Activated T-helper 17 cell treated with anti-CD3 and anti-CD28 coated beads, Interleukin-2, amount 50 U/mL, for 72 hours (primary cell): ENCODE measurements at regions not wholly inside any gene's neighbourhood (a gene's known extent, or its start where the extent isn't known, plus 50 kb on each side); places are given as distances from the start of the nearest gene placed in this dataset.
"Not testable (repeated sequence)": the region's sequence is repeated elsewhere in the genome, so short reads cannot be mapped to it uniquely, and the experiment has no call there.

Experiments used
- ATAC-seq: fragments of 150-1000 bp; cut with Tn5 transposase; replicated peaks from 2 replicates; pipeline ENCODE4 v1.10.0; 2021; ENCODE audit warnings: mild to moderate bottlenecking, moderate library complexity
- H3K27ac Mint-ChIP-seq: one replicate; pipeline ENCODE4 v1.8.0; 2022; ENCODE audit warnings: mixed read lengths
- H3K27me3 Mint-ChIP-seq: one replicate; pipeline ENCODE4 v1.8.0; 2022; ENCODE audit warnings: mixed read lengths
- H3K36me3 Mint-ChIP-seq: one replicate; pipeline ENCODE4 v1.8.0; 2022; ENCODE audit warnings: low read depth, mild to moderate bottlenecking, mixed read lengths
- H3K4me1 Mint-ChIP-seq: one replicate; pipeline ENCODE4 v1.8.0; 2022; ENCODE audit warnings: mixed read lengths
- H3K4me3 Mint-ChIP-seq: one replicate; pipeline ENCODE4 v1.8.0; 2022; ENCODE audit warnings: mild to moderate bottlenecking, mixed read lengths
- H3K9me3 Mint-ChIP-seq: one replicate; pipeline ENCODE4 v1.8.0; 2022; ENCODE audit warnings: mixed read lengths

DNA sequence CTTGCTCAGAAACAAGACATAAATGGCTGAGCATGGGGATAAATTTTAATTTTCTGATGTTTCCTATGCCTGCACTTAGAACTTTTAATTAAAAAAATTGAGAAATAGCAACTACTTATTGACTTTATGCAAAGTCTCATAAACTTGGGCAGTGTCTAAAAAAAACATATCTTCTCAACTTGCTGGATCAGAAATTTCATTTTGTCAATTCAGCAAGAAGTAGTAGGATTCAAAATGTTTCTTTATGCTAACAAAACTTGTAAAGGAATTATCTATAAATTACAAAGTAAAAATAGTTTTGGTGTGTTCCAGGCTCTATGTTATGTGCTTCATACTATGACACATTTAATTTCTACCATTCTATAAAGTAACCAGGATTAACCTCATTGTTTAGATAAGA lies 562.2 kb upstream of the IMPG1 start:
- ATAC-seq = no peak
- H3K9me3 Mint-ChIP-seq = no peaks in the 10 kb centered on the region

DNA sequence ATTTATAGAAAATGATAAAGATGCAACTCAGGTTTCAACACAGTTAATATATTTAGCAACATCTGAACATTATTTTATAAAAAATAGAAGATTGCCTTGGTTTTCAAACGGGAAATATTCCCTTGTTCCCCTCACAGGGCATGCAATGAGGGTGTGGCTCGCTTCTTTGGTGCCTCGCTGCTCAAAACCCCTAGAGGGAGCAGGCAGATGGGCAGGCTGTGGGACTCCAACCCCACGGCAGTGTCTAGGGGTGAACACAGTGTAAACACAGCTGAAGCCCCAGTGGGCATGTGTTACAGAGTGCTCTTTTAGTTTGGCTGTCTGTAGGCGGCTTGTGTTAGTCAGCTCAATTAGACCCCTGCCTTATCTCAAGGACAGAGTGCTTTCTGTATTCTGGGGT lies 560.8 kb upstream of the IMPG1 start:
- Mint-ChIP-seq H3K4me1 (no peaks in the 10 kb centered on the region), H3K4me3 (no peak overlapping the region), H3K9me3 (no peaks in the 10 kb centered on the region), H3K36me3 (no peaks in the 10 kb centered on the region), H3K27me3 (no peaks in the 10 kb centered on the region), H3K27ac (no peak overlapping the region)
- ATAC-seq = no peak

More for the DNA sequence above, 562.2 kb upstream of the IMPG1 start:
- Mint-ChIP-seq H3K4me1 (no peaks in the 10 kb centered on the region), H3K27me3 (no peaks in the 10 kb centered on the region), H3K4me3 (no peak overlapping the region), H3K36me3 (no peaks in the 10 kb centered on the region), H3K27ac (no peak overlapping the region)

DNA sequence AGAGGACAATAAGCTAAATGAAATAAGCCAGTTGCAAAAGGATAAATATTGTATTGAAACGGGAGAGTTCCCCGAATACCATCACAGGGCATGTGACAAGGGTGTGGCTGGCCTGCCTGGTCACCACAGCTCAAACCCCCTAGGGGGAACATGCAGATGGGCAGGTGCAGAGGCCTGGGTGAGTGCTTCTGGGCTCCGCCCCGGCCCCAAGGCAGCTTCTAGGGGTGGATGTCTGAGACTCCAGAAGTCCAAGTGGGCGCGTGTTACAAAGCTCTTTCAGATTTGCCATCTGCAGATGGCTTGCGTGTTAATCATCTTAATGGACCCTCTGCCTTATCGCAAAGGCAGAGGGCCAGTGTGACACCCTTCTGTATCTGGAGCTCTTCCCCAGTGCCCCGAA lies 559.2 kb upstream of the IMPG1 start:
- Mint-ChIP-seq H3K36me3 (no peaks in the 10 kb centered on the region), H3K9me3 (peaks cover 7% of the 10 kb centered on the region), H3K4me1 (no peaks in the 10 kb centered on the region), H3K27ac (no peak overlapping the region), H3K4me3 (no peak overlapping the region), H3K27me3 (no peaks in the 10 kb centered on the region)
- no peak for ATAC-seq

DNA sequence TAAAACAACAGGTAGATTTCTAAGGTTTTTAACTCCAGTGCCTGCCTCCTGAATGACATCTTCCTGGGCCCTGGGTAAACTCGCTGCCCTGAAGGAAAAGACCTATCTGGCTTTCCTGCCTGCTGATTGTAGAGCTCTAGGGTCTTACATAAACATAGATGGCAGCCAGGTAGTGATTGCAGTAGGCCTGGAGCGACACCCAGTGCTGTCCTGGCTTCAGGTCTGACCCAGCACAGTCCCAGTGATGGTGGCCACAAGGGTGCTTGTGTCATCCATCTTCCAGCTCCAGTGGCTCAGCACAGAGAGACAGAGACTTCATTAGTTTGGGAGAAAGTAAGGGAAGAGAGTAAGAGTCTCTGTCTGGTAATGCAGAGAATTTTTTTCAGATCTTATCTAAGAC lies 542.9 kb upstream of the IMPG1 start:
- no peaks in the 10 kb centered on the region for H3K4me1 Mint-ChIP-seq
- H3K9me3 Mint-ChIP-seq = peaks cover 4% of the 10 kb centered on the region
- ATAC-seq = no peak
- no peak overlapping the region for H3K27ac Mint-ChIP-seq
- H3K36me3 Mint-ChIP-seq = no peaks in the 10 kb centered on the region
- no peaks in the 10 kb centered on the region for H3K27me3 Mint-ChIP-seq
- no peak overlapping the region for H3K4me3 Mint-ChIP-seq

DNA sequence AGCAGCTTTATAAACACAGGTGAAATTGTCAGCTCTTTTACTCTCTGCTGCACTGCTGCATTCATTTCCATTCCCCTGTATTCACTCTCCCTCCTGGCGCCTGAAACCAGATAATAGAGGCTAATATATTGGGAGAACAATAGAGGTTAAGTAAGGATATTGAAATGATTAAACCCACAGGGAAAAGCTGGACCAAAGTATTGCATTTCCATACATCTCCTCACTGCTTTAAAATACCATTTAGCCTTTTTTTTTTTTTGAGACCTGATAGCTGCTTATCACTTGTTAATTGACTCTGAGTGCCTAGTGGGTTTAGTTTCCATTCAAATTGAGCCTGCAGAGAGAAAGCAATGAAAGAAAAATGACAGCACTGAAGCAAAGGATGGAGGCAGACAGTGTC lies 540.5 kb upstream of the IMPG1 start:
- Mint-ChIP-seq H3K4me3 (no peak overlapping the region), H3K4me1 (no peaks in the 10 kb centered on the region), H3K36me3 (no peaks in the 10 kb centered on the region), H3K27ac (no peak overlapping the region), H3K27me3 (no peaks in the 10 kb centered on the region), H3K9me3 (peaks cover 4% of the 10 kb centered on the region)
- ATAC-seq = no peak

DNA sequence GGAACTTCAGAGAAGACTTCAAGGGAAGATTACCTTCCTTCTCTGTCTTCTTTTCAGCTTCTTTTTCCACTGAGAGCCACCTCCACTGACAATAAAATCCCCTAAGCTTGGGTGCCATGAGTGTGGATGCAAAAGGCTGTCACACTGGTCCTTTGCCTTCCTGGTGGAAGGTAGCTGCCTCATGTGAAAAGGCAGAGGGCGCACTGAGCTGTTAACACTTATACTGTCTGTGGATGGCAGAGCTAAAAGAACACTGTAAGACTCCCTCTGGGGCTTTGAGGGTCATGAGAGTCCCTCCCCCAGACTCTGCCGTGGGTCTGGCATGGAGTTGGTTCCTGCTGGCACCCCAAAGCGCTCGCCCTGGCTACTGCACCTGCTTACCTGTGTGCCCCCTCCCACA lies 536.7 kb upstream of the IMPG1 start:
- Mint-ChIP-seq H3K36me3 (no peaks in the 10 kb centered on the region), H3K27ac (no peak overlapping the region), H3K4me1 (no peaks in the 10 kb centered on the region), H3K27me3 (no peaks in the 10 kb centered on the region), H3K9me3 (peaks cover 6% of the 10 kb centered on the region), H3K4me3 (no peak overlapping the region)
- no peak for ATAC-seq

DNA sequence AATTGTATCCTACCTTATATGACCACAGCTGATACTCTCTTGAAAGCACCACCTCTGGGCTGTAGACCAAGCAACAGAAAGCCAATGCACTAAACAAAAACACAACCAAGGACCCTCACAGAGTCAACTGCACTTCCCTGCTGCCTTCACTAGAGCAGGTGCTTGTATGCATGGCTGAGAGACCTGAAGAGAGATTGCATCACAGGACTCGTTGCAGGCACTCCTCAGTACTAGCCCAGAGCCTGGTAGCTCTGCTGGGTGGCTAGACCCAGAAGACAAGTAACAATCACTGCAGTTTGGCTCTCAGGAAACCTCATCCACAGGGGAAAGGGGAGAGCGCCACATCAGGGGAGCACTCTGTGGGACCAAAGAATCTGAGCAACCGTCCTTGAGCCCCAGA lies 521.6 kb upstream of the IMPG1 start:
- Mint-ChIP-seq H3K9me3 (peaks cover 21% of the 10 kb centered on the region), H3K4me3 (no peak overlapping the region), H3K36me3 (no peaks in the 10 kb centered on the region), H3K27ac (no peak overlapping the region), H3K27me3 (no peaks in the 10 kb centered on the region), H3K4me1 (no peaks in the 10 kb centered on the region)
- no peak for ATAC-seq

DNA sequence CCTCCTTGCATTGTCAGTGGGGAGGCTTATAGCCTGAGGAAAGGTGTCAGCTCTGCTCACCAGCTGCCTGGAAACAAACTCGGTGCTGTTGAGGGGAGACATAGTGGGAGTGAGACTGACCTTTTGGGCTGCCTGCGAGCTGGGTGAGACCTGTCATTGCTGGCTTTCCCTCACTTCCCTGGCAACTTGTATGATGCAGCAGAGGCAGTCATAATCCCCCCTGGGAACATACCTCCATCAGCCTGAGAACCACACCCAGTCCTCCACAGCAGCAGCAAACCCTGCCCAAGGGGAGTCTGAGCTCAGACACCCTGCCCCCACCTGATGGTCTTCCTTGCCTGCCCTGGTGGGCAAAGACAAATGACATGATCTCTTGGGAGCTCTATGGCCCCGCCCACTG lies 521.2 kb upstream of the IMPG1 start:
- Mint-ChIP-seq H3K27ac (no peak overlapping the region), H3K4me3 (no peak overlapping the region), H3K36me3 (no peaks in the 10 kb centered on the region), H3K4me1 (no peaks in the 10 kb centered on the region), H3K9me3 (peaks cover 16% of the 10 kb centered on the region), H3K27me3 (no peaks in the 10 kb centered on the region)
- no peak for ATAC-seq

DNA sequence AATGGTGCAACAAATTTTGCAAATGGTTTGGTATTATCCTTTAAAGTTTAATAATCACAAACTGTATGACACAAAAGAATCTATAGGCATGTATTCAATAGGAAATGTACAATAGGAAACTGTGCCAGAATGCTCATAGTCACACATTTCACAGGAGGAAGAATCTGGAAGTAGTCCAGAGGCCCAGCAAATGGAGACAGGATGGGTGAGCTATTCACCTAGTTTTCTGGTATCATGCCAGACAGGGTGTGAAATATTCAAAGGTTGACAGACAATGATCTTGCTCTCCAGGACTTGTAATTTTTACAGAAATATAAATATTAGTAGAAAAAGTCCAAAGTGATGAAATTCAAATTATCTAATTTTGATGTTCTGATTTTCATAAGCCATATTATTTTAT lies 520.1 kb upstream of the IMPG1 start:
- Mint-ChIP-seq H3K36me3 (no peaks in the 10 kb centered on the region), H3K27ac (no peak overlapping the region), H3K4me1 (no peaks in the 10 kb centered on the region), H3K9me3 (peaks cover 15% of the 10 kb centered on the region), H3K27me3 (no peaks in the 10 kb centered on the region), H3K4me3 (no peak overlapping the region)
- ATAC-seq = no peak

DNA sequence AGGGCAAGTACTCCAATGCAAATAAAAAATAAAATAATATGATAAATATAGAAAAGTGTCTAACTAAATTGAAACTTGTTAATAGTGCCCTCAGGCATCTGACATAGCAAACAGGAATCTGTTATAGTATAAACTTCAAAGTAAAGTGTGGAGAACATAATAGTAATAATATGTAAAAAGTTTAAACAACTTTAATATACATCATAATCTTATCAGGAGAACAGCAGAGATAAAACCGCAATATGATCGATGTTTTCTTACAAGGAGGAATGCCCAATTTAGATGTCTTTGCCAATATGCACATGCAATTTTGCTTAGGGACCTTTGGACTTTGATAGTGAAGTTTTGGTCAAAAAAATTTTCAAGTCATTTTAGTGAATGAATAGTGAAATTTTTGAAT lies 514.8 kb upstream of the IMPG1 start:
- H3K4me3 Mint-ChIP-seq = no peak overlapping the region

DNA sequence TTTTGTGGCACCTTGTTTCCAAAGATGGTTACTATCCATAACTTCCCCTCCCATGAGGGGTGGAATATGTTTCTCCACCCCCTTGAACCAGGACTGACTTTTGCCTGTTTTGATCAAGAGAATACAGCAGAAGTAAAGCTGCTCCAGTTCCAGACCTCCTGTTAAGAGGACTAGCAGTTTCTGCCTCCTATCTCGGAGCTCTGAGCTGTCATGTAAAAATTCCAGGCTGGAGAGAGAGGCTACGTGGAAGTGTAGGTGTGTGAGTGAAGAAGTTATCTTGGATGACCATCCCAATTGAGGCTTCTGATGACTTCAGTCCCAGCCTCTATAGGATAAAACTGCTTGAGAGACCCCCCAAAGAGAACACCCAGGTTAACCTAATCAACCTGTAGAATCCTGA lies 511.7 kb upstream of the IMPG1 start:
- H3K4me3 Mint-ChIP-seq = no peak overlapping the region
- H3K27me3 Mint-ChIP-seq = no peaks in the 10 kb centered on the region
- H3K36me3 Mint-ChIP-seq = no peaks in the 10 kb centered on the region

More for the DNA sequence above, 514.8 kb upstream of the IMPG1 start:
- no peaks in the 10 kb centered on the region for H3K4me1 Mint-ChIP-seq
- no peak for ATAC-seq
- H3K27me3 Mint-ChIP-seq = no peaks in the 10 kb centered on the region
- H3K36me3 Mint-ChIP-seq = no peaks in the 10 kb centered on the region
- no peak overlapping the region for H3K27ac Mint-ChIP-seq
- peaks cover 4% of the 10 kb centered on the region for H3K9me3 Mint-ChIP-seq

DNA sequence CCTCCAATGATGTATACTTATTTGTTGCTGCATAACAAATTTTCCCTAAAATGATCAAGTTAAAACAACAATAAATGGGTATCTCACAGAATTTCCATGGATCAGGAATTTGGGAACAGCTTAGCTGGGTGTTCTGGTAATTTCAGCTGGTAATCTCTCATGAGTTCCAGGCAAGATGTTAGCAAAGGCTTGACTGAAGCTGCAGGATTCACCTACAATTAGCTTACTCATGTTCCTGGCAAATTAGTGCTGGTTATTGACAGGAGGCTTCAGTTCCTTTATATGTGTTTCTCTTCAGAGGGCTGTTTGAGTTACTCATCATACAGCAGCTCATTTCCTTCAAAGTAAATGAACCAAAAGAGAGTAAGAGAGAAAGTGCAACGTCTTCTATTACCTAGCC lies 506.3 kb upstream of the IMPG1 start:
- no peaks in the 10 kb centered on the region for H3K4me1 Mint-ChIP-seq
- H3K9me3 Mint-ChIP-seq = peaks cover 13% of the 10 kb centered on the region
- no peak overlapping the region for H3K4me3 Mint-ChIP-seq
- no peak overlapping the region for H3K27ac Mint-ChIP-seq
- H3K27me3 Mint-ChIP-seq = no peaks in the 10 kb centered on the region
- H3K36me3 Mint-ChIP-seq = no peaks in the 10 kb centered on the region
- ATAC-seq = no peak

More for the DNA sequence above, 511.7 kb upstream of the IMPG1 start:
- Mint-ChIP-seq H3K4me1 (no peaks in the 10 kb centered on the region), H3K27ac (no peak overlapping the region), H3K9me3 (peaks cover 10% of the 10 kb centered on the region)
- no peak for ATAC-seq

DNA sequence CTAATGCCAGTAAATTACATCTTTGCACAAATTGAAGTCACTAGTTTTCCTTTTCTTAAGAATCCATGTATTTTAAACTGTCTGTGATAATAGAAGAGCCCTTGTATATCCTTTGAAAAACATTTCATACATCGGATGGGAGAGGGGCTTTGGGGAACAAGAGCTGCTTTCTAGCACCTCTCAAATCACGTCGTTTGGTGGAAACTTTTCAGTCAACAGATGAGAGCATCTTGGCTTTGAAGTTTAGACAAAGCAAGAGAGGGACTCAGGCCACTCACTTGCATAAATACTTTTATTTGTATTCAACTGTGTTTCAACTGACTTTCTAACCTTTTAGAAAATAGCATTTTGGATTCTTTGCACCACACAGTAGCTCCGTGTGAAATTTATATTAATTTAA lies 502.3 kb upstream of the IMPG1 start:
- Mint-ChIP-seq H3K9me3 (peaks cover 3% of the 10 kb centered on the region), H3K4me1 (no peaks in the 10 kb centered on the region)
- ATAC-seq = no peak

DNA sequence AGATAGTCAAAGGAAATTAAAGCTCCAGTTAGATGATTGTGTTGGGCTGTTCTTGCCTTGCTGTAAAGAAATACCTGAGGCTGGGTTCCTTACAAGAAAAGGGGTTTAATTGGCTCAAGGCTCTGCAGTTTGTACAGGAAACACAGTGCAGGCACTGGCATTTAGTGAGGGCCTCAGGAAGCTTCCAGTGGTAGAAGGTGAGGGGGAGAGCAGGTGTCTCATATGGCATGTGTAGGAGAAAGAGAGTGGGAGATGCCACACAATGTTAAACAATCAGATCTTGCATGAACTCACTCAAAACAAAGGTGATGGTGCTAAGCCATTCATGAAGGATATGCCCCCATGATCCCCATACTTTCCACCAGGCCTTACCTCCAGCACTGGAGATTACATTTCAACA lies 493.5 kb upstream of the IMPG1 start:
- no peak overlapping the region for H3K27ac Mint-ChIP-seq
- peaks cover 5% of the 10 kb centered on the region for H3K9me3 Mint-ChIP-seq
- H3K36me3 Mint-ChIP-seq = no peaks in the 10 kb centered on the region
- no peaks in the 10 kb centered on the region for H3K27me3 Mint-ChIP-seq
- ATAC-seq = no peak
- H3K4me1 Mint-ChIP-seq = no peaks in the 10 kb centered on the region
- no peak overlapping the region for H3K4me3 Mint-ChIP-seq

More for the DNA sequence above, 502.3 kb upstream of the IMPG1 start:
- no peak overlapping the region for H3K27ac Mint-ChIP-seq
- H3K4me3 Mint-ChIP-seq = no peak overlapping the region
- H3K27me3 Mint-ChIP-seq = no peaks in the 10 kb centered on the region
- no peaks in the 10 kb centered on the region for H3K36me3 Mint-ChIP-seq

DNA sequence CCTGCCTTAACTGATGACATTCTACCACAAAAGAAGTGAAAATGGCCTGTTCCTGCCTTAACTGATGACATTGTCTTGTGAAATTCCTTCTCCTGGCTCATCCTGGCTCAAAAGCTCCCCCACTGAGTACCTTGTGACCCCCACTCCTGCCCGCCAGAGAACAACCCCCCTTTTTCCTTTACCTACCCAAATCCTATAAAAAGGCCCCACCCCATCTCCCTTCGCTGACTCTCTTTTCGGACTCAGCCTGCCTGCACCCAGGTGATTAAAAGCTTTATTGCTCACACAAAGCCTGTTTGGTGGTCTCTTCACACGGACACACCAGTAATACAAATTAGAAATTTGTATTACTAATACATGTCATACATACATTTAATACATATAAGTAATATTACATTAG lies 489.9 kb upstream of the IMPG1 start:
- not testable (repeated sequence) for H3K27ac Mint-ChIP-seq, H3K36me3 Mint-ChIP-seq, H3K27me3 Mint-ChIP-seq, H3K4me3 Mint-ChIP-seq, H3K4me1 Mint-ChIP-seq, H3K9me3 Mint-ChIP-seq, ATAC-seq
